Activated T-cell treated with anti-CD3 and anti-CD28 coated beads, Interleukin-2, amount 50 U/mL, for 4 hours (primary cell): ENCODE measurements at regions not wholly inside any gene's neighbourhood (a gene's known extent, or its start where the extent isn't known, plus 50 kb on each side); places are given as distances from the start of the nearest gene placed in this dataset.
"Not testable (repeated sequence)": the region's sequence is repeated elsewhere in the genome, so short reads cannot be mapped to it uniquely, and the experiment has no call there.

Experiments used
- ATAC-seq, 2 donors: fragments of 200-7000 bp; cut with Tn5 transposase; one replicate each; pipeline ENCODE4 v1.10.0; 2021
- DNase-seq: peaks from one replicate; pipeline ENCODE4 v3.0.0-alpha.2; 2020
- H3K27me3 Mint-ChIP-seq: one replicate; pipeline ENCODE4 v1.8.0; 2021; ENCODE audit warnings: low read depth, mixed read lengths
- H3K36me3 Mint-ChIP-seq: one replicate; pipeline ENCODE4 v1.8.0; 2022; ENCODE audit warnings: mixed read lengths; ENCODE audit not compliant: insufficient read depth
- H3K4me1 Mint-ChIP-seq: one replicate; pipeline ENCODE4 v1.8.0; 2021; ENCODE audit warnings: low read depth, mixed read lengths
- H3K4me3 Mint-ChIP-seq: one replicate; pipeline ENCODE4 v1.8.0; 2021; ENCODE audit warnings: mild to moderate bottlenecking, moderate library complexity, mixed read lengths
- H3K9me3 Mint-ChIP-seq: one replicate; pipeline ENCODE4 v1.8.0; 2021; ENCODE audit warnings: mixed read lengths

DNA sequence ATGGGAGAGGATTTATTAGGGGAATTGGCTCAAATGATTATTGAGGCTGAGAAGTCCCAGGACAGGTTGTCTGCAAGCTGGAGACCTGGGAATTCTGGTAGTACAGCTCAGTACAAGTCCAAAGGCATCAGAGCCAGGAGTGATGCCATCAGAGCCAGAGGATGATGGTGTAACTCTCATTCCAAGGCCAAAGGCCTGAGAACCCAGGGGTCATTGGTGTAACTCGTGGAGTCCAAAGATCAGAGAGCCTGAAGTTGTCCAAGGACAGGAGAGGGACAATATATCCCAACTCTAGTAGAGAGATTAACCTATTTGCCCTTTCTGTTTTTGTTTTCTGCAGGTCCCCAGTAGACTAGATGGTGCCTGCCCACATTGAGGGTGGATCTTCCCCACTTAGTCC lies 134.3 kb downstream of the MAP3K21 start:
- no peak overlapping the region for H3K4me3 Mint-ChIP-seq
- H3K4me1 Mint-ChIP-seq: no peaks in the 10 kb centered on the region
- DNase-seq (no peak), ATAC-seq (no peak)
- no peaks in the 10 kb centered on the region for H3K36me3 Mint-ChIP-seq
- H3K27me3 Mint-ChIP-seq: peaks cover 8% of the 10 kb centered on the region
- H3K9me3 Mint-ChIP-seq: no peaks in the 10 kb centered on the region

GRCh38 chr1:233463333-233463732 lies 135.8 kb downstream of the MAP3K21 start:
- DNase-seq (no peak), ATAC-seq (no peak)
- H3K4me3 Mint-ChIP-seq: no peak overlapping the region
- no peaks in the 10 kb centered on the region for H3K9me3 Mint-ChIP-seq
- H3K4me1 Mint-ChIP-seq: no peaks in the 10 kb centered on the region
- no peaks in the 10 kb centered on the region for H3K36me3 Mint-ChIP-seq
- H3K27me3 Mint-ChIP-seq: peaks cover 6% of the 10 kb centered on the region

GRCh38 chr1:233465745-233466343 lies 138.3 kb downstream of the MAP3K21 start:
- Mint-ChIP-seq H3K4me3 (no peak overlapping the region), H3K36me3 (no peaks in the 10 kb centered on the region), H3K27me3 (peaks cover 3% of the 10 kb centered on the region), H3K4me1 (no peaks in the 10 kb centered on the region), H3K9me3 (no peaks in the 10 kb centered on the region)
- no peak for ATAC-seq
- DNase-seq: no peak

- no peaks in the 10 kb centered on the region for H3K9me3 Mint-ChIP-seq
- ATAC-seq (no peak), DNase-seq (no peak)
- no peak overlapping the region for H3K4me3 Mint-ChIP-seq
- no peaks in the 10 kb centered on the region for H3K4me1 Mint-ChIP-seq
- H3K27me3 Mint-ChIP-seq: peaks cover 3% of the 10 kb centered on the region
- no peaks in the 10 kb centered on the region for H3K36me3 Mint-ChIP-seq
These were observed 143.0 kb upstream of the KCNK1 start for GRCh38 chr1:233470741-233471499.

GRCh38 chr1:233471851-233472250 lies 142.1 kb upstream of the KCNK1 start:
- H3K4me1 Mint-ChIP-seq, H3K9me3 Mint-ChIP-seq, H3K27me3 Mint-ChIP-seq, H3K4me3 Mint-ChIP-seq, H3K36me3 Mint-ChIP-seq, ATAC-seq, DNase-seq: not testable (repeated sequence)

DNA sequence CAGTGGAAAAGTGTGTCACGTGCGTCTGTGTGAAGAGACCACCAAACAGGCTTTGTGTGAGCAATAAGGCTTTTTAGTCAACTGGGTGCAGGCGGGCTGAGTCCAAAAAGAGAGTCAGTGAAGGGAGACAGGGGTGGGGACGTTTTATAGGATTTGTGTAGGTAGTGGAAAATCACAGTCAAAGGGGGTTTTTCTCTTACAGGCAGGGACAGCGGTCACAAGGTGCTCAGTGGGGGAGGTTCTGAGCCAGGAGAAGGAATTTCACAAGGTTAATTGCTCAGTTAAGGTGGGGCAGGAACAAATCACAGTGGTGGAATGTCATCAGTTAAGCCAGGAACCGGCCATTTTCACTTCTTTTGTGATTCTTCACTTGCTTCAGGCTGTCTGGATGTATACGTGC lies 141.1 kb upstream of the KCNK1 start:
- not testable (repeated sequence) for ATAC-seq, H3K36me3 Mint-ChIP-seq, DNase-seq, H3K9me3 Mint-ChIP-seq, H3K4me3 Mint-ChIP-seq, H3K27me3 Mint-ChIP-seq, H3K4me1 Mint-ChIP-seq

GRCh38 chr1:233473549-233474204 lies 140.2 kb upstream of the KCNK1 start:
- Mint-ChIP-seq H3K4me3 (no peak overlapping the region), H3K4me1 (no peaks in the 10 kb centered on the region), H3K9me3 (no peaks in the 10 kb centered on the region), H3K36me3 (no peaks in the 10 kb centered on the region), H3K27me3 (peaks cover 9% of the 10 kb centered on the region)
- DNase-seq (no peak), ATAC-seq (no peak)

DNA sequence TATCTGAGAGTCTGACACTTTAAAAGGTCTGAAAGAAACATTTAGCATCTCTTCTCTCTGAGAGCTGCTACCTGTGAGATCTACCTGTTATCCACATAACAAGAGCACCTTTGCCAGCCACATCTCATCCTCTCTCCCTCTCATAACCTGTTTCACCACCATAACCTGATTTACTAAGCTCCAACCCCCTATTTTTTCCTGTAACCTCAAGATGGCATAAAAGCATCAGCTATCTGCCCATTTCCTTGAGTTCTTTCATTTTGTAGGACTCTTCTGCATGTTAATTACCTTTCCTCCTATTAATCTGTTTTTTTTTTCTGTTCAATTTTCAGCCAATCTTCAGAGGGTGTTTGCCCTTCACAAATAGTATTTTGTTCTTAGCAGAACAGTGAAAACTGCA lies 136.5 kb upstream of the KCNK1 start:
- Mint-ChIP-seq H3K36me3 (no peaks in the 10 kb centered on the region), H3K9me3 (no peaks in the 10 kb centered on the region), H3K27me3 (peaks cover 13% of the 10 kb centered on the region), H3K4me3 (no peak overlapping the region), H3K4me1 (no peaks in the 10 kb centered on the region)
- ATAC-seq (no peak), DNase-seq (no peak)

DNA sequence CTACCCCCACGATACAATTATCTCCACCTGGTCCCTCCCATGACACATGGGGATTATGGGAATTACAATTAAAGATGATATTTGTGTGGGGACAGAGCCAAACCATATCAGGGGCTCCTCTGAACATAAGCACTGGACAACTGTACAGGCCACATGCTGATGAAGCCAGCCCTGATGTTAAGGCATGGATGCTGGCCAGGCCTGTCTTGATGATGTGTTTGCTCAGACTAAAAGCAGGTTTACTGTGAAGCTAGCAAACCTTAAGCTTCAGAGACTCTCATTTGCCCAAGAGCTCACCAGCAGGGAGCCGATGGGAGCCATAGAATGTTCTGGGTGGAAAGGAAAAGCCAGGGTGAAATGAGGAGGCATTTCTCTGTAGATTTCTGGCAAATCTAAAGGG lies 135.3 kb upstream of the KCNK1 start:
- no peaks in the 10 kb centered on the region for H3K9me3 Mint-ChIP-seq

DNA sequence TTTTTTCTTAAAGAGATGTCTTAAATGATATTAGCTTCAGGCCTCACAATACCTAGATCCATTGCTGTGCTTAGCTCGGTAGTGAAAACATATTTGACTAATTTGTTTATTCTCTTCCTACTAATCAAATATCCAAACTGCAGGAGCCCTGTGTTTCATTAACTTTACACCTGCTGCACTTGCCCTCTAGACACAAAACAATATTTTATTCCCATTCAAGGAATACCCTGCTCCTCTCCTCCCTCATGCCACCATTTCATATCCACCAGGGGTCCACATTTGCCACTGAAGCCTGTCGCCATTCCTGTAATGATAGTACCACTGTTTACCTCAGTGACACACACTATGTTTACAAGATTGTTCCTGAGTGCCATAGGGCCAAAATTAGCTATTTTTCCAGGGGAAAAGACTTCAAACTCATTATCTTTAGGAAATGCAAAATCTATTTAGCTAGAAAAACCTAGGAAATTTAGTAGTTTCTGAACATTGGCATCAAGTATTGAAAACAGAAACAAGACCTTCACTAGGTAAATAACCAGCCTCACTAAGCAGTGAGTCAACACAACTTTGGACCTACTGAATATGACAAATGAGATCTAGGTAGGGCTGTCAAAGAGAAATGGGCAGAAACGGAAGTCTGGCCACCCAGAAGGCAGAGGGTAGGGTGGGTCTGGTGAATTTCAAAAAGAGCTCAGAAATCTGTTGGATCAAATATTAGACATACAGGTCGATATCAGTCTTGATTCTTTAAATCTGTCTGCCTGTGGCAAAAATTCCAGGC lies 134.6 kb upstream of the KCNK1 start:
- no peak for ATAC-seq
- H3K27me3 Mint-ChIP-seq: peaks cover 15% of the 10 kb centered on the region
- no peaks in the 10 kb centered on the region for H3K4me1 Mint-ChIP-seq

More for the DNA sequence above, 135.3 kb upstream of the KCNK1 start:
- DNase-seq: no peak
- no peaks in the 10 kb centered on the region for H3K36me3 Mint-ChIP-seq
- peaks cover 12% of the 10 kb centered on the region for H3K27me3 Mint-ChIP-seq
- H3K4me3 Mint-ChIP-seq: no peak overlapping the region
- no peak for ATAC-seq
- no peaks in the 10 kb centered on the region for H3K4me1 Mint-ChIP-seq

DNA sequence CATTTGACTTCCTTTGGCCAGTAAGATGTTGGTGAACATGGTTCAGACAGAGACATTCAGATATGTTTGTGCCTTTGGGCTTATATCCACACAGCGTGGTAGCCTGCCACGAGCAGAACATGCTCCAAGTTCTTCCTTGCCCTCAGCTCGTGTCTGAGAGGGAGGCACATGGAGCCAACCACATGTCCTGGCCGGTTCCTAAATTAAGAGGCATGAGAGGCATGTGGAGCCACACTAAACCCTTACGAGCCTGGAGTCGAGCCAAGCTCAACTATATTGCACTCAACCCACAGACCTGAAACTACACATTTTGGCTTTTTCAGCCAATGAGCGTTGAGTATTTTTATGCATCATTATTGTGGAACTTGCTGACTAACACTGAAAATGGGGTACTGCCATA lies 133.7 kb upstream of the KCNK1 start:
- no peak for DNase-seq
- no peak for ATAC-seq
- H3K27me3 Mint-ChIP-seq: peaks cover 15% of the 10 kb centered on the region

More for the DNA sequence above, 134.6 kb upstream of the KCNK1 start:
- no peaks in the 10 kb centered on the region for H3K36me3 Mint-ChIP-seq
- no peak overlapping the region for H3K4me3 Mint-ChIP-seq
- no peaks in the 10 kb centered on the region for H3K9me3 Mint-ChIP-seq
- DNase-seq: no peak

GRCh38 chr1:233482388-233482787 lies 131.5 kb upstream of the KCNK1 start:
- Mint-ChIP-seq H3K27me3 (peaks cover 21% of the 10 kb centered on the region), H3K4me3 (no peak overlapping the region), H3K9me3 (no peaks in the 10 kb centered on the region), H3K4me1 (no peaks in the 10 kb centered on the region), H3K36me3 (no peaks in the 10 kb centered on the region)
- DNase-seq (no peak), ATAC-seq (no peak)

More for the DNA sequence above, 133.7 kb upstream of the KCNK1 start:
- Mint-ChIP-seq H3K36me3 (no peaks in the 10 kb centered on the region), H3K4me3 (no peak overlapping the region), H3K4me1 (no peaks in the 10 kb centered on the region), H3K9me3 (no peaks in the 10 kb centered on the region)

DNA sequence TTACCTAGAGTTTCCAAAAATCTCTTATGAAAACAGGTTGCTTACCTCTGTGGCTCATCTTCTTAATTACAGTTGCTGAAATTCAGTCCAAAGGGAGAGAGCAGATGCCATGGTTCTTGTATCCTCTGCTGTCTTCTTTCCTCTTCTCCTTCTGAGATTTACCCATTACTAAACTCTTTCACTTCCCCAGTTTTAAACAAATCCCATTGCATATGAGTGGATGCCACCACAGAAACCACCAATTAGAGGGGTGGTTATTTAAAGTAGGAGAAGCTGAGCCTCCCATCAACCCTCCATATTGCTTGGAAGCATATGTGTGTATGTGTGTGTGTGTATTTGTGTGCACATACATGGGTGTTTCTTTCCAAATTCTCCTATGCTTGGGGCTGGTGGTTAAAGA lies 128.5 kb upstream of the KCNK1 start:
- DNase-seq (no peak), ATAC-seq (no peak)
- Mint-ChIP-seq H3K4me3 (no peak overlapping the region), H3K4me1 (no peaks in the 10 kb centered on the region), H3K9me3 (peaks cover 5% of the 10 kb centered on the region), H3K36me3 (no peaks in the 10 kb centered on the region), H3K27me3 (peaks cover 17% of the 10 kb centered on the region)

- Mint-ChIP-seq H3K4me3 (no peak overlapping the region), H3K27me3 (peaks cover 18% of the 10 kb centered on the region), H3K36me3 (no peaks in the 10 kb centered on the region), H3K9me3 (peaks cover 5% of the 10 kb centered on the region), H3K4me1 (no peaks in the 10 kb centered on the region)
- ATAC-seq: no peak
- DNase-seq: no peak
These were observed 128.0 kb upstream of the KCNK1 start for GRCh38 chr1:233485809-233486398.
